ENCODE measurements at regions not wholly inside any gene's neighbourhood (a gene's known extent, or its start where the extent isn't known, plus 50 kb on each side); places are given as distances from the start of the nearest gene placed in this dataset.

DNA sequence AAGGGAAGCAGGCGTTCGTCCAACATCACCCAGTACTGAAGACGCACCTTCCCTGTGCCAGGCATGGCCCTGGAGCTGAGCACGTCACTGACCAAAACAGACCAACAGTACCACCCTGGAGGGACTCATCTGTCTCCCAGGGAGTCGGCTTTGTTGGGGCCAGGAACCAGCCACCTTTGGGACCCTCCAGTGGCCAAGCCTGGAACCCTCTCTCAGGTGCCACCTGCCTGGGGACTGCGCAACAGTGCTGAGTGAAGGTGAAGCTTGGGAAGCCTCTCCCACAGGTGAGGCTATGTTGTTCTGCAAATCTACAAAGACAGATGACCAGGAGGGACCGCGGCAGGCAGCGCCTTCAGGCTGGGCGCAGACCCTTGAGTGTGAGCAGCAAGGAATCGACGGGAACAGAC lies 91.4 kb upstream of the OTOS start:
- TF ChIP-seq, protein P1, sequence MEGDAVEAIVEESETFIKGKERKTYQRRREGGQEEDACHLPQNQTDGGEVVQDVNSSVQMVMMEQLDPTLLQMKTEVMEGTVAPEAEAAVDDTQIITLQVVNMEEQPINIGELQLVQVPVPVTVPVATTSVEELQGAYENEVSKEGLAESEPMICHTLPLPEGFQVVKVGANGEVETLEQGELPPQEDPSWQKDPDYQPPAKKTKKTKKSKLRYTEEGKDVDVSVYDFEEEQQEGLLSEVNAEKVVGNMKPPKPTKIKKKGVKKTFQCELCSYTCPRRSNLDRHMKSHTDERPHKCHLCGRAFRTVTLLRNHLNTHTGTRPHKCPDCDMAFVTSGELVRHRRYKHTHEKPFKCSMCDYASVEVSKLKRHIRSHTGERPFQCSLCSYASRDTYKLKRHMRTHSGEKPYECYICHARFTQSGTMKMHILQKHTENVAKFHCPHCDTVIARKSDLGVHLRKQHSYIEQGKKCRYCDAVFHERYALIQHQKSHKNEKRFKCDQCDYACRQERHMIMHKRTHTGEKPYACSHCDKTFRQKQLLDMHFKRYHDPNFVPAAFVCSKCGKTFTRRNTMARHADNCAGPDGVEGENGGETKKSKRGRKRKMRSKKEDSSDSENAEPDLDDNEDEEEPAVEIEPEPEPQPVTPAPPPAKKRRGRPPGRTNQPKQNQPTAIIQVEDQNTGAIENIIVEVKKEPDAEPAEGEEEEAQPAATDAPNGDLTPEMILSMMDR (IDR thresholded peaks at IDR 0.05): no peak
- TF ChIP-seq POLR2A (IDR thresholded peaks at IDR 0.05): no peak

Data from right lobe of liver (tissue), 4 donors.